Tibial nerve (tissue), 3 donors: ENCODE measurements at regions not wholly inside any gene's neighbourhood (a gene's known extent, or its start where the extent isn't known, plus 50 kb on each side); places are given as distances from the start of the nearest gene placed in this dataset.

ENCODE experiments used
- CTCF ChIP-seq, 5 experiments: fragments of 200-600 bp in 3 of 5; fragments of 450-650 bp in 2 of 5; sonication (generic) in 3 of 5; IDR thresholded peaks; one replicate each; pipeline ENCODE4 v1.5.1; 2016 to 2019; ENCODE audit warnings: antibody characterized with exemption in 5 of 5, mild to moderate bottlenecking in 3 of 5, moderate library complexity in 2 of 5
- POLR2A ChIP-seq, 2 donors: fragments of 450-650 bp; IDR thresholded peaks; one replicate each; pipeline ENCODE4 v1.6.1; 2017; ENCODE audit warnings: antibody characterized with exemption in 2 of 2, mild to moderate bottlenecking in 2 of 2, moderate library complexity in 2 of 2

DNA sequence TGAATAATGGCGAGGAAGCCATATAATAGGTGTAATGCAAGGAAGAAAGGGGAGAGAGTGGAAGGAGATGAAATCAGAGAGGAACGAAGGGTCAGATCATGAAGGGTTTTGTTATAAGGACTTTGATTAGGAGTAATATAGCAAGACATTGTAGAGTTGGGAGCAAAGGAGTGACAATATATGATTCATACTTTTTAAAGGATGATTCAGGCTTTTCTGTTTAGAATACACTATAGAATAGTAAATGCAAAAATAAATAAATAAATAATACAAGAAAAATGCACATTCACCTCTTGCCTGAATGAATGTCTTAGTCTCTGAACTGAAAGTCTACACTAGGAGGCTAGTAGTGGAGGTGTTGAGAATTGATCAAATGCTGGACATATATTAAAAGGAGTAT, 1524.4 kb upstream of the AGA start:
- TF ChIP-seq CTCF (IDR thresholded peaks at IDR 0.05) = no peak
- no peak for TF ChIP-seq POLR2A (IDR thresholded peaks at IDR 0.05)
